ENCODE measurements at regions not wholly inside any gene's neighbourhood (a gene's known extent, or its start where the extent isn't known, plus 50 kb on each side); places are given as distances from the start of the nearest gene placed in this dataset.

DNA sequence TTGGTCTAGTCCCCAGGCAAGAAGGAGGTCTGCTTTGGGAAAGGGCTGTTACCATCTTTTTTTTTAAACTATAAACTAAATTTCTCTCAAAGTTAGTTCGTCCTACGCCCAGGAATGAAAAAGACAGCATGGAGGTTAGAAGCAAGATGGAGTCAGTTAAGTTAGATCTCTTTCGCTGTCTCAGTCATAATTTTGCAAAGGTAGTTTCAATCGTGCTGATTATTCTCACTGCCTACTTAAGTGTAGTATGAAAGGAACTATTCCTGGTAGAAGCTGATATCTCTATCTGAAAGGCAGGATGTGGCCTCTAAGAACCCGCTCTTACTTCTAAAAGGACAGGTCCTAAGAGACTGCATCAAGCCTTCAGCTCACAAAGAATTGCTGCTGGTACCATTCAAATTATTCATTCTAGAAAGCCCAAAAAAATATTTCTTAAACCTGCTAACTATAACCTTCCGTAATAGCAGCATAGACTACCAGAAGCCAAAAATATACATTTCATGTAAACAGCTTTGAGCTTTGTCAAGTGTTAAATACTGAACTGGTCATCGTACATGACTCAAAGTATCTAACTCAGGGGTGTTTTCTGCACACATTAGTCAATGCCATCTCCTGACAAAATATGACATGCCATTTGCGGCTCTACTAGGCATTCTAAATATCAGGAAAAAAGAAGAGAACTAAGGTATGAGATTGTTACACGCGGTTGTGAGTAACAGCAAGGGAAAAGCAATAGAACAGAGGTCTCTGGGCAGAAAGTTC lies 96.0 kb upstream of the CCDC80 start:
- TF ChIP-seq EZH2phosphoT487 (IDR thresholded peaks at IDR 0.05; ENCODE audit: borderline replicate concordance, low read length) = no peak
- TF ChIP-seq, protein P1, sequence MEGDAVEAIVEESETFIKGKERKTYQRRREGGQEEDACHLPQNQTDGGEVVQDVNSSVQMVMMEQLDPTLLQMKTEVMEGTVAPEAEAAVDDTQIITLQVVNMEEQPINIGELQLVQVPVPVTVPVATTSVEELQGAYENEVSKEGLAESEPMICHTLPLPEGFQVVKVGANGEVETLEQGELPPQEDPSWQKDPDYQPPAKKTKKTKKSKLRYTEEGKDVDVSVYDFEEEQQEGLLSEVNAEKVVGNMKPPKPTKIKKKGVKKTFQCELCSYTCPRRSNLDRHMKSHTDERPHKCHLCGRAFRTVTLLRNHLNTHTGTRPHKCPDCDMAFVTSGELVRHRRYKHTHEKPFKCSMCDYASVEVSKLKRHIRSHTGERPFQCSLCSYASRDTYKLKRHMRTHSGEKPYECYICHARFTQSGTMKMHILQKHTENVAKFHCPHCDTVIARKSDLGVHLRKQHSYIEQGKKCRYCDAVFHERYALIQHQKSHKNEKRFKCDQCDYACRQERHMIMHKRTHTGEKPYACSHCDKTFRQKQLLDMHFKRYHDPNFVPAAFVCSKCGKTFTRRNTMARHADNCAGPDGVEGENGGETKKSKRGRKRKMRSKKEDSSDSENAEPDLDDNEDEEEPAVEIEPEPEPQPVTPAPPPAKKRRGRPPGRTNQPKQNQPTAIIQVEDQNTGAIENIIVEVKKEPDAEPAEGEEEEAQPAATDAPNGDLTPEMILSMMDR (conservative IDR thresholded peaks at IDR 0.05; ENCODE audit: low read depth, low read length) = no peak
- TF ChIP-seq EZH2 (IDR thresholded peaks at IDR 0.05; ENCODE audit: low read length, unreplicated experiment) = no peak
- H2AFZ ChIP-seq (ENCODE audit: low read length) = no peak overlapping the region
- H3K9me3 ChIP-seq (ENCODE audit: low read length) = no peaks in the 10 kb centered on the region
- DNase-seq = peak; percentile 40
- no peaks in the 10 kb centered on the region for H4K20me1 ChIP-seq (ENCODE audit: low read length)
- no peak overlapping the region for H3K4me3 ChIP-seq (ENCODE audit: low read length)
- no peak overlapping the region for H3K27ac ChIP-seq (ENCODE audit: low read length)
- H3K36me3 ChIP-seq (ENCODE audit: low read depth, low read length) = no peaks in the 10 kb centered on the region
- no peaks in the 10 kb centered on the region for H3K27me3 ChIP-seq (ENCODE audit: low read length)
- no peaks in the 10 kb centered on the region for H3K9me2 ChIP-seq (replicated peaks; ENCODE audit: low read length)
- POLR2A ChIA-PET (ENCODE audit: unreplicated experiment) = no interaction called here
- no peak overlapping the region for H3K4me2 ChIP-seq (ENCODE audit: low read length)
- no TSS peak for BruUV-seq (replicated peaks)
- H3K79me2 ChIP-seq (ENCODE audit: low read length) = no peaks in the 10 kb centered on the region
- CTCF ChIA-PET = interaction anchor here (1.0 to 3.2 kb wide), 2 partner anchors 36 to 77 kb away, joined by 8 to 69 read pairs; no protein-coding TSS in a partner anchor
- no peaks in the 10 kb centered on the region for H3F3A ChIP-seq (ENCODE audit: low read length, unreplicated experiment)
- peak; percentile 9 for ATAC-seq
- intact Hi-C loops (cut with micrococcal nuclease) = no loop called here
- H3K9ac ChIP-seq (ENCODE audit: low read length) = no peak overlapping the region
- peaks cover 21% of the 10 kb centered on the region for H3K4me1 ChIP-seq (ENCODE audit: insufficient read depth, low read length)

DNA sequence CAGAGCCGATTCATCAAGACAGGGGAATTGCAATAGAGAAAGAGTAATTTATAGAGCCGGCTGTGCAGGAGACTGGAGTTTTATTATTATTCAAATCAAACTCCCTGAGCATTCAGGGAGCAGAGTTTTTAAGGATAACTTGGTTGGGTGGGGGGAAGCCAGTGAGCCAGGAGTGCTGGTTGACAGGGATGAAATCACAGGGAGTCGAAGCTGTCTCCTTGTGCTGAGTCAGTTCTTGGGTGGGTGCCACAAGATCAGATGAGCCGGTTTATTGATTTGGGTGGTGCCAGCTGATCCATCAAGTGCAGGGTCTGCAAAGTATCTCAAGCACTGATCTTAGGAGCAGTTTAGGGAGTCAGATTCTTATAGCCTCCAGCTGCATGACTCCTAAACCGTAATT lies 95.4 kb upstream of the CCDC80 start:
- ATAC-seq (no peak), DNase-seq (no peak)
- Histone ChIP-seq H3K9ac (ENCODE audit: low read length) (no peak overlapping the region), H3K4me2 (ENCODE audit: low read length) (no peak overlapping the region), H3K79me2 (ENCODE audit: low read length) (no peaks in the 10 kb centered on the region), H3K9me3 (ENCODE audit: low read length) (no peaks in the 10 kb centered on the region), H2AFZ (ENCODE audit: low read length) (no peak overlapping the region), H3F3A (ENCODE audit: low read length, unreplicated experiment) (no peaks in the 10 kb centered on the region), H4K20me1 (ENCODE audit: low read length) (no peaks in the 10 kb centered on the region), H3K27ac (ENCODE audit: low read length) (no peak overlapping the region), H3K9me2 (replicated peaks; ENCODE audit: low read length) (no peaks in the 10 kb centered on the region), H3K4me1 (ENCODE audit: insufficient read depth, low read length) (peaks cover 26% of the 10 kb centered on the region), H3K4me3 (ENCODE audit: low read length) (no peak overlapping the region), H3K27me3 (ENCODE audit: low read length) (no peaks in the 10 kb centered on the region), H3K36me3 (ENCODE audit: low read depth, low read length) (no peaks in the 10 kb centered on the region)
- ChIA-PET CTCF (interaction anchor here (1.0 to 3.2 kb wide), 2 partner anchors 37 to 77 kb away, joined by 8 to 69 read pairs; no protein-coding TSS in a partner anchor), POLR2A (ENCODE audit: unreplicated experiment) (no interaction called here)
- no TSS peak for BruUV-seq (replicated peaks)
- intact Hi-C loops (cut with micrococcal nuclease) = no loop called here
- TF ChIP-seq, protein P1 (conservative IDR thresholded peaks at IDR 0.05; ENCODE audit: low read depth, low read length) = no peak
- TF ChIP-seq EZH2phosphoT487 (IDR thresholded peaks at IDR 0.05; ENCODE audit: borderline replicate concordance, low read length) (no peak), EZH2 (IDR thresholded peaks at IDR 0.05; ENCODE audit: low read length, unreplicated experiment) (no peak)

DNA sequence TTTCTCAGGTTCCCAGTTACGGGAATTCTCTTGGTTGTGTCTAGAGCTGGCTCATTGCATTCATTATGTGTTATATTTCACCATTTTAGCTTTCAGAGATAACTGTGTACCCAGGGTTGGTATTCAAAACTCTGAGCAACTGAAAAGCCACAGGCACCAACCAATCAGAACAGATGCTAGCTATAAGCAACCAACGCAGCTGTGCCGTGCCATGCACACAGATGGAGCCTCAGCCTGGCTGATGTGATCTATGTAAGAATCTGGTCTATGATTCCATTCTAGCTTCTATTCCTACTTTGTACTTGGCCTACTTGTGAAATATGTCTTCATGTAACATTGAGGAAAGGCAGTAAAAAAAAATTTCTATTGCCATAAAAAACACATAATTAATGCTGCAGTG lies 95.0 kb upstream of the CCDC80 start:
- Histone ChIP-seq H3K4me1 (ENCODE audit: insufficient read depth, low read length) (peaks cover 31% of the 10 kb centered on the region), H3K9me2 (replicated peaks; ENCODE audit: low read length) (no peaks in the 10 kb centered on the region), H4K20me1 (ENCODE audit: low read length) (no peaks in the 10 kb centered on the region), H3K27ac (ENCODE audit: low read length) (no peak overlapping the region), H2AFZ (ENCODE audit: low read length) (no peak overlapping the region), H3K9me3 (ENCODE audit: low read length) (no peaks in the 10 kb centered on the region), H3K79me2 (ENCODE audit: low read length) (no peaks in the 10 kb centered on the region), H3F3A (ENCODE audit: low read length, unreplicated experiment) (no peaks in the 10 kb centered on the region), H3K9ac (ENCODE audit: low read length) (no peak overlapping the region), H3K4me2 (ENCODE audit: low read length) (no peak overlapping the region), H3K27me3 (ENCODE audit: low read length) (no peaks in the 10 kb centered on the region), H3K4me3 (ENCODE audit: low read length) (no peak overlapping the region), H3K36me3 (ENCODE audit: low read depth, low read length) (no peaks in the 10 kb centered on the region)
- BruUV-seq (replicated peaks) = no TSS peak
- TF ChIP-seq EZH2 (IDR thresholded peaks at IDR 0.05; ENCODE audit: low read length, unreplicated experiment) = no peak
- TF ChIP-seq EZH2phosphoT487 (IDR thresholded peaks at IDR 0.05; ENCODE audit: borderline replicate concordance, low read length) = no peak
- TF ChIP-seq, protein P1 (conservative IDR thresholded peaks at IDR 0.05; ENCODE audit: low read depth, low read length) = no peak
- intact Hi-C loops (cut with micrococcal nuclease) = no loop called here
- no peak for DNase-seq
- no peak for ATAC-seq
- CTCF ChIA-PET = interaction anchor here (1.0 to 3.2 kb wide), 3 partner anchors 37 to 244 kb away, joined by 8 to 69 read pairs (median 17); no protein-coding TSS in a partner anchor
- POLR2A ChIA-PET (ENCODE audit: unreplicated experiment) = no interaction called here
